GM04504 (cell line): ENCODE measurements at regions not wholly inside any gene's neighbourhood (a gene's known extent, or its start where the extent isn't known, plus 50 kb on each side); places are given as distances from the start of the nearest gene placed in this dataset.

Experiments used
- DNase-seq: peaks from one replicate; pipeline ENCODE4 v3.0.0-alpha.2; 2012; ENCODE audit warnings: low read depth

- no peak for DNase-seq
Measured at GRCh38 chr4:159444678-159445077, 341.8 kb downstream of the RAPGEF2 start.

GRCh38 chr4:159445692-159446091, 342.8 kb downstream of the RAPGEF2 start:
- DNase-seq: no peak

GRCh38 chr4:159446266-159446976, 343.5 kb downstream of the RAPGEF2 start:
- DNase-seq: peak; percentile 38

- no peak for DNase-seq
Measured at GRCh38 chr4:159447296-159447695, 344.4 kb downstream of the RAPGEF2 start.

GRCh38 chr4:159451006-159451405, 348.1 kb downstream of the RAPGEF2 start:
- no peak for DNase-seq

GRCh38 chr4:159455675-159456237, 352.9 kb downstream of the RAPGEF2 start:
- no peak for DNase-seq

GRCh38 chr4:159460371-159460770, 357.5 kb downstream of the RAPGEF2 start:
- DNase-seq: no peak

- no peak for DNase-seq
Measured at GRCh38 chr4:159463235-159463634, 360.4 kb downstream of the RAPGEF2 start.

GRCh38 chr4:159464302-159464701, 361.4 kb downstream of the RAPGEF2 start:
- DNase-seq: no peak

GRCh38 chr4:159476886-159477285, 374.0 kb downstream of the RAPGEF2 start:
- DNase-seq: no peak

- no peak for DNase-seq
Measured at GRCh38 chr4:159480826-159481225, 377.9 kb downstream of the RAPGEF2 start.

- no peak for DNase-seq
Measured at GRCh38 chr4:159481936-159482335, 379.1 kb downstream of the RAPGEF2 start.

GRCh38 chr4:159483110-159483781, 380.4 kb downstream of the RAPGEF2 start:
- DNase-seq: no peak

GRCh38 chr4:159483782-159484741, 381.2 kb downstream of the RAPGEF2 start:
- DNase-seq: no peak

GRCh38 chr4:159484864-159485263, 382.0 kb downstream of the RAPGEF2 start:
- no peak for DNase-seq

- DNase-seq: peak; percentile 36
Measured at GRCh38 chr4:159487284-159487747, 384.4 kb downstream of the RAPGEF2 start.

GRCh38 chr4:159489646-159490045, 386.8 kb downstream of the RAPGEF2 start:
- no peak for DNase-seq

GRCh38 chr4:159495515-159496236, 392.8 kb downstream of the RAPGEF2 start:
- DNase-seq: no peak

GRCh38 chr4:159496248-159496647, 393.4 kb downstream of the RAPGEF2 start:
- DNase-seq: no peak

GRCh38 chr4:159497936-159498335, 395.1 kb downstream of the RAPGEF2 start:
- DNase-seq: no peak

GRCh38 chr4:159498446-159499115, 395.7 kb downstream of the RAPGEF2 start:
- no peak for DNase-seq
